HG02885 (cell line): ENCODE measurements at regions not wholly inside any gene's neighbourhood (a gene's known extent, or its start where the extent isn't known, plus 50 kb on each side); places are given as distances from the start of the nearest gene placed in this dataset.

Source experiments
- ATAC-seq: cut with Tn5 transposase; IDR thresholded peaks from one replicate; pipeline ENCODE4 v1.9.1; 2021; ENCODE audit warnings: mild to moderate bottlenecking; ENCODE audit not compliant: unreplicated experiment, poor library complexity

- ATAC-seq, result no peak
Measured at GRCh38 chr2:144833075-144833637, 313.2 kb upstream of the ZEB2 start.

DNA sequence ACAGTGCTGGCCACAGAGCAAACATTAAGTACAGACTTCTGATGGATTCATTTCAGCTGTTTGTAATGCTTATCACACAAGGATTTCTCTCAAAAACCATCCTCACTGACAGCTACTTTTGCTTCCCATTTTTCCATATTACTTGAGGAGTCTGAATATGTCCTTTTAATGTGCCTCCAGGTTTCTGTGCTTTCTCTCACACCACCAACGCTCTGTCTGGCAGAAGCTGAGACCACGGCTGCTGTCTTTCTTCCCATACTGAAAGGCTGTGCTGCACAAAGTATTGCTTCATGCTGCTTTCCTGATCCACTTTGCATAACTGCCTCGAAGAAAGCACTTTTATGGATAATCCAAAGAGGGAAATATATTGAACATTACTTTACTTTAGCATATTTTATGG lies 312.1 kb upstream of the ZEB2 start:
- ATAC-seq, result no peak

GRCh38 chr2:144830543-144830942 lies 310.6 kb upstream of the ZEB2 start:
- ATAC-seq, result no peak

- no peak for ATAC-seq
Measured at GRCh38 chr2:144827404-144827803, 307.5 kb upstream of the ZEB2 start.

DNA sequence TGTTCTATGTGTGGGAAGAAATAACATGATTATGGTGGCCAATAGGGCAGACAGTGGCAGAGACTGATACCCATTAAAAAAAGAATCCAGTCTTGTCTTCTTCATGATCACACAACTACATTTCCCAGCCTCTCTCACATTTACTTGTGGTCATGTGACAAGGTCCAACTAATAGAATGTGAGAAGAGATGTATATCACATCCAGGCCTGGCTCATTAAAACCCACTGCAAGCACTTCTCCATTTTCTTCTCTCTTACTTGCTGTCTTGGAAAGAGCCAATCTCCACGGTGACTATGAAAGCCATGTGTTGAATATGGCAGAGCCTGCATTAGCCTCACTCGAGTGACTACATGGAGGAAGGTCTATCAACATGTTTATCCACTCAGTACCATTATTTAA lies 306.2 kb upstream of the ZEB2 start:
- ATAC-seq, result no peak

GRCh38 chr2:144825331-144826020 lies 305.6 kb upstream of the ZEB2 start:
- ATAC-seq, result no peak

GRCh38 chr2:144824306-144825080 lies 304.6 kb upstream of the ZEB2 start:
- no peak for ATAC-seq

GRCh38 chr2:144822966-144823365 lies 303.0 kb upstream of the ZEB2 start:
- no peak for ATAC-seq

DNA sequence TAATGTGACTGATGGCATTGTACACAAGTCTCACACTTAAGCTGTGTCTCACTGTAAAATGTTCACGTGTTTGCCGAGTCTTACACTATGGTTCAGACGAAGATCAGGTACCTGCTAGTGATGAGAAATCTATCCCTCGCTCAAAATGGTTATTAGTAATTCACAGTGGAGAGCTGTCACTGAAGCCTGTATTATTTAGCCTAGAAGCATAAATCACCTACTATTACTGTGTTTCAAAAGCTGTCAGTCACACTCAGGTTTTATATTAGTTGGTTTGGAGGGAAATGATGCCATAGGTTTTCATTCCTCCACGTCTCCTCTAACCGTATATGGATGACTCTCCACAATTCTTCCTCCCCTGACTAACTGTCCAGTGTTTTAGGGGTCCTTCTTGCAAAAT lies 292.4 kb upstream of the ZEB2 start:
- no peak for ATAC-seq

DNA sequence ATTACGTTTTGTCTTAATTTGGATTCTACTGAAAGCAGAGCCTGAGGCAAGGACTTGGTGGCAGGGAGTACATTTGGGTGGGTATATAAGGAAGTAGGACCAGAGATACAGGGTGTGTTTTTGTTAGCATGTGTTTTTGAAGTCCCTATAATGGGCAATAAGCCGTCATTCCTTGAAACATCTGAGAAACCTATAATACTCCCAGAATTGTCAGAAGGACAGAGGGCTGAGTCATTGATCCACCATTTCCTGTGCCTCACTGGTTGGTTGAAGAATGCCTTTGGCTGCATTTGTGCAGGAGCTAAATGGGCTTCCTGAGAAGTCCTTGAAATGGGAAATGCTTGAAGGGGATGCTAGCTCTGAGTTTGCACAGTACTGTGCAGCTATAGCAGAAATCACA lies 281.8 kb upstream of the ZEB2 start:
- ATAC-seq, result no peak

DNA sequence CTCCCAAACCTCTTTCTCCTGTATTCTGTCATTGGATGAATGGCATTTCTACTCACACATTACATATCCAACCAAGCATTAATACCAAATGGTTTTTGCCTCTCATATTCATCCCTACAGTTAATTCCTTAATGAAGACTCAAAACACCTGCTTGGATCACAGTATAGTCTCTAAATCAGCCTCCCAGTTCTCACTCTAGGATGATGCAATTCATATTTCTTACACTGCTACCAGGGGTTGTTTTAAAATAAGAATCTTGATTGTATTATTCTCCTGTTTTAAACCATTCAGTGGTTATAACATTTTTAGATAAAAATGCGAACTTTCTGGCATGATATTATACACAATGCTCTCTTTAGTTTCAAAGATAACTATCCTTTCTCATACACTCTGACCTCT lies 281.4 kb upstream of the ZEB2 start:
- no peak for ATAC-seq

DNA sequence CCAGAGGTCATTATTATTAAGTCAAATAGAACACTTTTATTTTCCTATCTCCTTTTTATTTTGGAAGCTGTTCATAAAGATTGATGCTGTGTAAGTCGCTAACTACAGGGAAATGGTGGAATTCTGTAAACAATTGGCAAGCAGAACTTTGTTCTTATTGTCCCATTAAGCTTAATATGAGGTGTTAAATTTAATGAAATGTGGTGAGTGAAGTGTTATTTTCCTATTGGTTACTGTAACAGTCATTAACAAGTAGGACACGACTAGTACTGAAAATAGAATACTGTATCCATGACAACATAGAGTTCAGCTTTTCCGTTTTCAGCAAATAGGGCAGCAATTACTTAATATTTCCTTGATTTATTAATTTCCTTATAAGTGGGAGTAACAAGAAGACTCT lies 279.1 kb upstream of the ZEB2 start:
- ATAC-seq, result no peak

DNA sequence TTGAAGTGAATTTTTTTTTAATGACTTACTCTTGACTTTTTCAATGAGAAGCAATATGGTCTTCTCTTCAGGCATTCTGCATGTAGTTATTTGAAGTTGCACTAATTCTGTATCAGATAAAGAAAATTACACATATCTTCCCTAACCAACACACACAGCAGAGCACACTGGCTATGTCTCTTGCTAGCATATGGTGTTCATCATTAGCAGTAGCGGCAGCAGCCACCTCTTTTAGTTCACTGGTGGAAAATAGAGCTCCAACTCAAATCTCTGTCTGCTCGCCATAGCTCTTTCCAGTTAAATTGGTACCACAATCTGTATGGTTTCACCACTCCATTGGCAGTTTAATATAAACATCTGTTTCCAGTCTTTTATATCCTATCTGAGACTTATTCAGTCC lies 278.1 kb upstream of the ZEB2 start:
- no peak for ATAC-seq

- ATAC-seq, result no peak
Measured at GRCh38 chr2:144796936-144797335, 277.0 kb upstream of the ZEB2 start.

DNA sequence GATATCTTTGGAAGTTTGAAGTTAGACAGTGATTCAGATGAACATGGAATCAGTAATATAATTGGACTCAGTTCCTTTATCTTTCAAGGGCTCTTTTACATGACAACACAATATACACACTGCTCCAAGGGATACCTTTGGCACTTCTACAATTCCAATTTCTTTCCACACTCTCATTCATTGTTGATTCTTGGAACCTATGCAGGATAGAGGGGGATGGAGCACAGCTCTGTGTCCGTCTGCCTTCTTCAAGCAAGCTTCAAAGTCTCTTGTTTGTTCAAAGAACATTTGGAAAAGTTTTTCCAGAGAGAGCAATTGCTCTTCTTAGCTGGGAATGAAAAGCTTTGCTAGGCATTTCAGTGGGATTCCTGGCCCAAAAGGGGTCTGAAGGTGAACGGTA lies 276.2 kb upstream of the ZEB2 start:
- ATAC-seq, result no peak

DNA sequence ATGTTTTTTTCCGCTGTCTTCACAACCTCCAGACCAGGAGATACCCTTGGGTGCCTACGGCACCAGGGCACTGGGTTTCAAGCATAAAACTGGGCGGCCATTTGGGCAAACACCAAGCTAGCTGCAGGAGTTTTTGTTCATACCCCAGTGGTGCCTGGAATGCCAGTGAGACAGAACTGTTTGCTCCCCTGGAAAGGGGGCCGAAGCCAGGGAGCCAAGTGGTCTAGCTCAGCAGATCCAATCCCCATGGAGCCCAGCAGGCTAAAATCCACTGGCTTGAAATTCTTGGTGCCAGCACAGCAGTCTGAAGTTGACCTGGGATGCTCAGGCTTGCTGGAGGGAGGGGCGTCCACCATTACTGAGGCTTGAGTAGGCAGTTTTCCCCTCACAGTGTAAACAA lies 265.3 kb upstream of the ZEB2 start:
- ATAC-seq, result no peak

- ATAC-seq, result no peak
Measured at GRCh38 chr2:144780983-144781382, 261.1 kb upstream of the ZEB2 start.

DNA sequence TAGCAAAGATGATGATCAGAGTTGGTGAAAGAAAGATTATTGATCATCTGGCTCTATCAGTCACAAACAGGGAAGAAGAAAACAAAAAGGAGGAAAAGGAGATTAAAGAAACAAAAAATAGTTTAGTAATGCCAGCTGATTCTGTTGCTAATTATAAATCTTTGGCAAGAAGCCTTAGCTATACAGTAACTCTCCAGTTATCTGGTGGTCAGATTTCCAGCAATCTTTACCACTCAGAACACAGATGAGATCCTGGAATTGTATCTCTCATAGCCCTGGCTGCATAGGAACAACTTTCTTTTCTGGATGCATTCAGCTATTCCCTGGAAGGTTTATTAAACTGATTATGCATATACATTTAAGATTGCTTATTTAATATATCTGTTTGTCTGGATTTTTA lies 256.8 kb upstream of the ZEB2 start:
- no peak for ATAC-seq

DNA sequence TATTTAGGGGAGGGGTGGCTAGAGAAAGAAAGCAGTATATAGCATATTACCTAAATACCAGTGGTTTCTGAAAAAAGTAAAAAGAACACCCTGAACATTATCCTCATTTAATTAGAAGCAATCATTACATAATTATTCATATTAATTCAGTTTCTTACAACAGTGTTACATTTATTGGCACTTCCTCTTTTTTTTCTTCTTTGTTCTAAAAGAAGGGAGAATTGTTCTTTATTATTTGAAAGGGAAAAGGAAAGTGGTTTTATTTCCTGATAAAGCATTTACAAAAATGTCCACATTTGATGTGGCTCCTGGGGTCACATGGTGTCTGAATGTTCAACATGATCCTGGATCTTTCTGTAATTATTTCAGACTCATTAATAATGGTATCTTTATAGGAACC lies 254.9 kb upstream of the ZEB2 start:
- ATAC-seq, result no peak

DNA sequence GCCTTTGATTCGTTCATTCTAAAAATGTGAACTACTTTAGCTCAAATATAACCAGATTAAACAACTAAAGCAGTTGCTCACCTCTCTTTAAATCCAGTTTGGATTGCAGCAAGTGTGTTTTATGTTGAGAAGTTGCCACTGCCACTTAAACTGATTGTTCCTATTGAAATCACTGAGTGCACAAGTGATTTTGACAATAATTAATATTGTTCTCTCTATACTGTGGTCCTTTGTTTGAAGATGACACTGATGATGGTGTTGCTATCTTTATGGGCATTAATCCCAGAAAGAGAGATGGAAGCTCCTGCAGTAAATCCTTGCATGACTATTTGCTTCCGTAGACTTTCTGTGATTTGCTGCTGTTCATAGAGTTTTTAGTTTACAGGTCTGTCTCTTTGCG lies 251.4 kb upstream of the ZEB2 start:
- no peak for ATAC-seq

GRCh38 chr2:144770616-144771230 lies 250.8 kb upstream of the ZEB2 start:
- no peak for ATAC-seq
